Kidney (tissue), 13 donors: ENCODE measurements at regions not wholly inside any gene's neighbourhood (a gene's known extent, or its start where the extent isn't known, plus 50 kb on each side); places are given as distances from the start of the nearest gene placed in this dataset.

ENCODE experiments used
- DNase-seq, 5 donors: peaks; one replicate each; pipeline ENCODE4 v3.0.0-alpha.2; 2013 to 2020
- FAIRE-seq: peaks from 2 replicates; lab custom pipeline; 2012; peaks lifted over from hg19 to GRCh38; lab: Jason Lieb, UNC
- H3K27ac ChIP-seq, 2 donors: one replicate each; pipeline ENCODE4 v1.7.0; 2013; ENCODE audit warnings: low read depth in 2 of 2, low read length in 2 of 2, inconsistent platforms in 1 of 2
- H3K27me3 ChIP-seq: one replicate; pipeline ENCODE4 v1.7.1; 2013; ENCODE audit warnings: low read length, inconsistent platforms; ENCODE audit not compliant: control insufficient read depth, insufficient read depth
- H3K36me3 ChIP-seq, 3 donors: one replicate each; pipeline versions ENCODE4 v1.7.0 to v1.7.1; 2013; ENCODE audit warnings: low read length in 3 of 3, control low read depth in 1 of 3, inconsistent platforms in 1 of 3; ENCODE audit not compliant: insufficient read depth in 3 of 3, control insufficient read depth in 2 of 3
- H3K4me1 ChIP-seq, 3 donors: one replicate each; pipeline versions ENCODE4 v1.7.0 to v1.7.1; 2013; ENCODE audit warnings: low read length in 3 of 3, inconsistent platforms in 1 of 3, low read depth in 1 of 3; ENCODE audit not compliant: control insufficient read depth in 2 of 3, insufficient read depth in 2 of 3
- H3K4me3 ChIP-seq, 3 donors: one replicate each; pipeline versions ENCODE4 v1.7.0 to v1.8.1; 2013; ENCODE audit warnings: low read length in 3 of 3, control low read depth in 1 of 3, inconsistent platforms in 1 of 3
- H3K9ac ChIP-seq, 3 donors: one replicate each; pipeline versions ENCODE4 v1.7.0 to v1.7.1; 2013; ENCODE audit warnings: low read length in 3 of 3, control low read depth in 1 of 3, inconsistent platforms in 1 of 3
- H3K9me3 ChIP-seq, 3 donors: one replicate each; pipeline versions ENCODE4 v1.7.0 to v1.7.1; 2013; ENCODE audit warnings: low read length in 3 of 3, control low read depth in 1 of 3, inconsistent platforms in 1 of 3; ENCODE audit not compliant: control insufficient read depth in 2 of 3, insufficient read depth in 1 of 3
- CTCF ChIP-seq: IDR thresholded peaks from 3 replicates; pipeline ENCODE4 v1.5.1; 2012; ENCODE audit warnings: mild to moderate bottlenecking, moderate library complexity, borderline replicate concordance; ENCODE audit not compliant: insufficient read depth; ENCODE audit errors: extremely low read depth
- intact Hi-C: fragments of 100-400 bp; cut with DNase I; formaldehyde crosslinking; loops from one replicate; pipeline ENCODE4 v1.11.1; 2022
- donor health status: control.
- donor health status: control.
- donor health status: control.
- donor health status: control.
- donor health status: control.
- donor health status: DM: yes; HTN: yes; CAD: no.
- donor health status: Normal renal cell carcinoma (clear cell type).

DNA sequence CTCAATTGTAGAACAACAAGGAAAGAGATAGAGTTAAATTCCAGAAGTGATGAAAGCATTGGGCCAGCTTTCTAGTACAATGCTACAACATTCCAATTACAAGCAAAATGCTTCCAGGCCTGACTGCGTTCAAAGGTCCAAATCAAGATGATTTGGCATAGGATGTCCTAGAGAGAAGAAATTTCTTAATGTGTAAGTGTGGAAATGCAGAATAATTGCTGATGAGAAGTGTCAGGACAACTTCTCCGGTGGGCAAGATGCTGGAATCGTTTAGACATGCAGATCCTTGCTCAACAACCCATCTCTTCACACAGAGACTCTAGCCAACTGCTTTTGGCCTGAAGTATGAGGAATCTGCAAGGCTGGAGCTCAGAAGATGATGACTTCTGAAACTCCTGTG lies 71.1 kb upstream of the PDZRN3 start:
- FAIRE-seq, result no peak
- Histone ChIP-seq H3K9me3 (peaks cover 0 to 11% (median 0%) of the 10 kb centered on the region in 3 donors), H3K36me3 (no peaks in the 10 kb centered on the region), H3K27ac (no peak overlapping the region), H3K4me1 (no peaks in the 10 kb centered on the region), H3K27me3 (no peaks in the 10 kb centered on the region), H3K9ac (no peak overlapping the region), H3K4me3 (no peak overlapping the region)
- no peak for DNase-seq
- intact Hi-C loops, result no loop called here
- TF ChIP-seq CTCF, result no peak

DNA sequence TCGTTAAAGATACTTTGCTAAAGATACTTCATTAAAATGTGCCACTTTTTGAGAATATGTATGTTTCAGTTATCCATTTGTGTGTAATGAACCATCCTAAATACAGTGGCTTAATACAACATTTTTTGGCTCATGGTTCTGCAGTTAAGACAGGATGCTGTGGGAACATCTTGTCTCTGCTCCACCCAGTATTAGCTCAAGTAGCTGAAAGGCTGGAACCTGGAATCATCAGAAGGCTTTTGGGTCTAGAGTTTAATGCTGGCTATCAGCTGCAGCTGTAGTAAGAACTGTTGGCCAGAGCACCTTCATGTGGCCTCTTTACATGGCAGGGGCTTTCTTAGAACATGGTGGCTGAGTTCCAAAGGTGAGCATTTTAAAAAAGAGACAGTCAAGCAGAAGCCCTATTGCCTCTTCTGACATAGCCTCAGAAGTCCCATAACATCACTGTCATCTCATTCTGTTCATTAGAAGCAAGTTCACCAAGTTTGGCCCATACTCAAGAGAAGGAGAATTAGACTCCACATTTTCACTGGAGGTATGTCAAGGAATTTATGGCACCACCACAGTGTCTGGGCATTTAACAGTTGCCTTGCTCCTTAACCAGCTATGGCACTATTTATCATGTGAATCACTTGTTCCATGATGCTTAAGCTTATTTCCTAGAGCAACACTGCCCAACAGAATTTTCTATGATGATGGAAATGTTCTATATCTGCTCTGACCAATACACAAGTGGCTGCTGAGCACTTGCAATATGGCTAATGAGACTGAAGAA lies 70.4 kb upstream of the PDZRN3 start:
- Histone ChIP-seq H3K27me3 (no peaks in the 10 kb centered on the region), H3K4me3 (no peak overlapping the region), H3K9me3 (peaks cover 0 to 11% (median 0%) of the 10 kb centered on the region in 3 donors), H3K36me3 (no peaks in the 10 kb centered on the region), H3K27ac (no peak overlapping the region), H3K4me1 (no peaks in the 10 kb centered on the region), H3K9ac (no peak overlapping the region)
- no peak for DNase-seq
- no peak for TF ChIP-seq CTCF
- FAIRE-seq, result no peak
- intact Hi-C loops, result no loop called here

GRCh38 chr3:73687106-73688004 lies 62.6 kb upstream of the PDZRN3 start:
- no peaks in the 10 kb centered on the region for H3K4me1 ChIP-seq
- no peak for TF ChIP-seq CTCF
- H3K4me3 ChIP-seq, result no peak overlapping the region
- H3K9me3 ChIP-seq, result no peaks in the 10 kb centered on the region
- intact Hi-C loops, result no loop called here
- peak in 2 of 5 donors; percentile 49 to 75 for DNase-seq
- no peaks in the 10 kb centered on the region for H3K27me3 ChIP-seq
- FAIRE-seq, result no peak
- no peaks in the 10 kb centered on the region for H3K36me3 ChIP-seq
- H3K9ac ChIP-seq, result no peak overlapping the region
- no peak overlapping the region for H3K27ac ChIP-seq
